Lung (tissue), 11 donors: ENCODE measurements at regions not wholly inside any gene's neighbourhood (a gene's known extent, or its start where the extent isn't known, plus 50 kb on each side); places are given as distances from the start of the nearest gene placed in this dataset.

ENCODE experiments used
- ATAC-seq: fragments of 200-7000 bp; cut with Tn5 transposase; one replicate; pipeline ENCODE4 v1.9.1; 2020; ENCODE audit warnings: moderate number of reproducible peaks; ENCODE audit not compliant: insufficient read depth, low FRiP score
- DNase-seq, 3 donors: peaks; one replicate each; pipeline ENCODE4 v3.0.0-alpha.2; 2013 to 2017
- H3K27ac ChIP-seq, 2 donors: one replicate each; pipeline ENCODE4 v1.5.1; 2013; ENCODE audit warnings: mild to moderate bottlenecking in 2 of 2, moderate library complexity in 2 of 2, control low read depth in 1 of 2, inconsistent platforms in 1 of 2, low read depth in 1 of 2, low read length in 1 of 2
- H3K27me3 ChIP-seq, 3 donors: one replicate each; pipeline ENCODE4 v1.5.1; 2013; ENCODE audit warnings: low read length in 2 of 3; ENCODE audit not compliant: control insufficient read depth in 3 of 3, insufficient read depth in 3 of 3
- H3K36me3 ChIP-seq, 4 donors: one replicate each; pipeline ENCODE4 v1.5.1; 2013; ENCODE audit warnings: low read length in 4 of 4, mild to moderate bottlenecking in 1 of 4, moderate library complexity in 1 of 4; ENCODE audit not compliant: control insufficient read depth in 4 of 4, insufficient read depth in 4 of 4
- H3K4me1 ChIP-seq, 5 donors: one replicate each; pipeline ENCODE4 v1.5.1; 2013; ENCODE audit warnings: low read length in 5 of 5, mild to moderate bottlenecking in 2 of 5, moderate library complexity in 1 of 5; ENCODE audit not compliant: control insufficient read depth in 5 of 5, insufficient read depth in 5 of 5
- H3K4me3 ChIP-seq: one replicate; pipeline ENCODE4 v1.5.1; 2013; ENCODE audit warnings: mild to moderate bottlenecking, control low read depth, moderate library complexity
- H3K9ac ChIP-seq, 2 donors: one replicate each; pipeline ENCODE4 v1.5.1; 2013; ENCODE audit warnings: low read length in 2 of 2, control low read depth in 1 of 2; ENCODE audit not compliant: insufficient read depth in 1 of 2
- H3K9me3 ChIP-seq, 4 donors: one replicate each; pipeline ENCODE4 v1.5.1; 2013; ENCODE audit warnings: low read length in 3 of 4, mild to moderate bottlenecking in 1 of 4, moderate library complexity in 1 of 4; ENCODE audit not compliant: control insufficient read depth in 4 of 4, insufficient read depth in 3 of 4
- WGBS, 2 donors: extraction: QIAGEN DNeasy Blood & Tissue Kit; methylation state at CpG; one replicate each; pipeline ENCODE4 v1.1.7; 2013; 5-methylcytosine and 5-hydroxymethylcytosine counted together
- TF ChIP-seq, protein P1 (sequence below): IDR thresholded peaks from 2 replicates; pipeline ENCODE4 v1.5.1; 2012; ENCODE audit warnings: mild to moderate bottlenecking; ENCODE audit errors: control extremely low read depth, extremely low read depth
- donor health status: control.
- donor health status: control.
- donor health status: Bipolar disorder and iron deficiency.
- donor health status: healthy.
- donor health status: DM: yes; HTN: yes; CAD: no.

DNA sequence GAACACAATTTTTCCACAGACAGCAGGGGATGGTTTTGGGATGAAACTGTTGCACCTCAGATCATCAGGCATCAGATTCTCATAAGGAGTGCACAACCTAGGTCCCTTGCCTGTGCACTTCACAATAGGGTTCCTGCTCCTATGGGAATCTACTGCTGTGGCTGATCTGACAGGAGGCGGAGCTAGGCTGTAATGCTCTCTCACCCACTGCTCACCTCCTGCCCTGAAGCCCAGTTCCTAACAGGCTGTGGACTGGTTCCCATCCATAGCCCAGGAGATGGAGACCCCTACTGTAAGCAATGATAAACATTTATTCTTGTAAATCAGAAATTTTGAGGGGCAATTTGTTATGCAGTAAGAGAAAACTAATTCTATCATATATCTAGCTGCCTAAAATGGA is 1234.7 kb downstream of the SLITRK1 start:
- Histone ChIP-seq H3K9me3 (no peaks in the 10 kb centered on the region), H3K4me1 (peaks cover 0 to 2% (median 0%) of the 10 kb centered on the region in 5 donors), H3K9ac (no peak overlapping the region), H3K27ac (no peak overlapping the region), H3K4me3 (no peak overlapping the region), H3K36me3 (no peaks in the 10 kb centered on the region), H3K27me3 (no peaks in the 10 kb centered on the region)
- TF ChIP-seq, protein P1, sequence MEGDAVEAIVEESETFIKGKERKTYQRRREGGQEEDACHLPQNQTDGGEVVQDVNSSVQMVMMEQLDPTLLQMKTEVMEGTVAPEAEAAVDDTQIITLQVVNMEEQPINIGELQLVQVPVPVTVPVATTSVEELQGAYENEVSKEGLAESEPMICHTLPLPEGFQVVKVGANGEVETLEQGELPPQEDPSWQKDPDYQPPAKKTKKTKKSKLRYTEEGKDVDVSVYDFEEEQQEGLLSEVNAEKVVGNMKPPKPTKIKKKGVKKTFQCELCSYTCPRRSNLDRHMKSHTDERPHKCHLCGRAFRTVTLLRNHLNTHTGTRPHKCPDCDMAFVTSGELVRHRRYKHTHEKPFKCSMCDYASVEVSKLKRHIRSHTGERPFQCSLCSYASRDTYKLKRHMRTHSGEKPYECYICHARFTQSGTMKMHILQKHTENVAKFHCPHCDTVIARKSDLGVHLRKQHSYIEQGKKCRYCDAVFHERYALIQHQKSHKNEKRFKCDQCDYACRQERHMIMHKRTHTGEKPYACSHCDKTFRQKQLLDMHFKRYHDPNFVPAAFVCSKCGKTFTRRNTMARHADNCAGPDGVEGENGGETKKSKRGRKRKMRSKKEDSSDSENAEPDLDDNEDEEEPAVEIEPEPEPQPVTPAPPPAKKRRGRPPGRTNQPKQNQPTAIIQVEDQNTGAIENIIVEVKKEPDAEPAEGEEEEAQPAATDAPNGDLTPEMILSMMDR = no peak
- 91 to 96% methylated on average over 1 of the region's 1 CpG for WGBS, 2 donors
- ATAC-seq (no peak), DNase-seq (no peak)

DNA sequence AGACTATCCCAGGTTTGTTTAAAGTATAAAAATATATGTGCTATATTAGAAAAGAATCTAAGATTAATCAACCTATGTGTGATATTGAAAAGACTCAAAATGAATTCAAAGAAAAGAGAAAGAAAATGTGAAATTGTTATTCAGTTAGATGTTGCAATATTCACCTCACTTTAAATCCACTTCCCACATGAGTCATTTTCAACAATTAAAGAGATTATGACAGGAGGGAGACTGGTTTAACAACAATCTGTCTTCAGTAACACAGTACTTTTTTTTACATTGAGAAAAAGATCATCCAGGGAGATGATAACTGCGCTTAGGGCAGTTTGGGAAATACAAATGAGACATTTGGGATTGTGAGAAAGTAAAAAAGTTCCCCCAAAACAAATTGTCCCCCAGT is 1246.2 kb downstream of the SLITRK1 start:
- WGBS, 2 donors = 87 to 97% methylated on average over 1 of the region's 1 CpG
- Histone ChIP-seq H3K36me3 (no peaks in the 10 kb centered on the region), H3K27me3 (no peaks in the 10 kb centered on the region), H3K27ac (no peak overlapping the region), H3K9ac (no peak overlapping the region), H3K4me3 (no peak overlapping the region), H3K9me3 (peaks cover 0 to 2% (median 0%) of the 10 kb centered on the region in 4 donors), H3K4me1 (no peaks in the 10 kb centered on the region)
- DNase-seq = no peak
- ATAC-seq = no peak
- TF ChIP-seq, protein P1 = no peak

DNA sequence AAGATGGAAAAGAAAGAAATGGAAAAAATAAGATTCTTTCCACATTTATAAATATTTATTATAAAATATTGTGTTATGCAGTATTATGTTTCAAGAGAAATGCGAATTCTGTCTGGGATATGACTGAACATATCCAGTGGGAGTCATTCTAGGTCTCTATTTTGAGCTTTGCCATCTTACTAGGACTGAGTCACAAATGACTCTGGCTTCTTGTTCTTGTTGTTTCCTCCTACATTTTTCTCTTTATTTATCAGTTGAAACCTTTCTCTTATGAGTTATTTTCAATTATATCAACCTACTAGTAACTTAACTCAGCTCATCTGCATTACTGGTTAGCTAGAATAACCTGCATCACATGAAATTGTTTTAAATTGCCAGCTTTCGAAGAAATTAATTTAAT is 1247.3 kb downstream of the SLITRK1 start:
- no peak for DNase-seq
- H3K36me3 ChIP-seq = no peaks in the 10 kb centered on the region
- H3K4me3 ChIP-seq = no peak overlapping the region
- peaks cover 0 to 2% (median 0%) of the 10 kb centered on the region in 4 donors for H3K9me3 ChIP-seq
- no peak overlapping the region for H3K27ac ChIP-seq
- ATAC-seq = no peak
- 76 to 78% methylated on average over 2 of the region's 2 CpGs for WGBS, 2 donors
- no peaks in the 10 kb centered on the region for H3K4me1 ChIP-seq
- TF ChIP-seq, protein P1 = no peak
- no peak overlapping the region for H3K9ac ChIP-seq
- no peaks in the 10 kb centered on the region for H3K27me3 ChIP-seq

DNA sequence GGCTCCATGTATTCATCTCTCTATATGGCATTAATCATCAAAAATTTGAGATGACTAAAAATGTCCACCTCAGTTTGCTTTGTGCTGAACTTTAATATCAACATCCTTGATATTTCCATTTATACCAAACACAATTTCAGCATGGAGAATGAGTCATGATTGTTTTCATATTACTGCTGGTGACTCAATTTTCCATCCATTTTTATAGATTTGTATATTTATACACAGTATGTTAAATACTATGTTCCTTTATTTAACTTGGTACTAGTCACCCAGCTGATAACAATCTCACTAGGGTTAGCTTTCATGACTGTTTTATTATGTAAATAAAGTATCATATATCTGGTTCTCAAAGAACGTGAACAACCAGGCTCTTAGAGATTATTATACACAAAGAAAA is 1255.1 kb downstream of the SLITRK1 start:
- DNase-seq (peak in 1 of 3 donors; percentile 3), ATAC-seq (no peak)
- Histone ChIP-seq H3K9ac (no peak overlapping the region), H3K9me3 (no peaks in the 10 kb centered on the region), H3K4me3 (no peak overlapping the region), H3K36me3 (no peaks in the 10 kb centered on the region), H3K27ac (no peak overlapping the region), H3K27me3 (no peaks in the 10 kb centered on the region), H3K4me1 (no peaks in the 10 kb centered on the region)
- TF ChIP-seq, protein P1 = no peak
- 46 to 73% methylated on average over 1 of the region's 1 CpG for WGBS, 2 donors
